HL-60/S4 (cell line): ENCODE measurements at regions not wholly inside any gene's neighbourhood (a gene's known extent, or its start where the extent isn't known, plus 50 kb on each side); places are given as distances from the start of the nearest gene placed in this dataset.

Source experiments
- in situ Hi-C: fragments of 300-500 bp; cut with MboI; formaldehyde crosslinking; loops from 2 replicates; pipeline ENCODE4 v1.14.3; 2022; ENCODE audit warnings: low sequenced_read_pairs

- in situ Hi-C loops = loop anchor here (25.0 kb wide), 2 partner anchors 1042 to 1292 kb away; partner anchors contain the start of gene NR2F2
These were observed 1035.1 kb upstream of the NR2F2 start for GRCh38 chr15:95295363-95295762.

DNA sequence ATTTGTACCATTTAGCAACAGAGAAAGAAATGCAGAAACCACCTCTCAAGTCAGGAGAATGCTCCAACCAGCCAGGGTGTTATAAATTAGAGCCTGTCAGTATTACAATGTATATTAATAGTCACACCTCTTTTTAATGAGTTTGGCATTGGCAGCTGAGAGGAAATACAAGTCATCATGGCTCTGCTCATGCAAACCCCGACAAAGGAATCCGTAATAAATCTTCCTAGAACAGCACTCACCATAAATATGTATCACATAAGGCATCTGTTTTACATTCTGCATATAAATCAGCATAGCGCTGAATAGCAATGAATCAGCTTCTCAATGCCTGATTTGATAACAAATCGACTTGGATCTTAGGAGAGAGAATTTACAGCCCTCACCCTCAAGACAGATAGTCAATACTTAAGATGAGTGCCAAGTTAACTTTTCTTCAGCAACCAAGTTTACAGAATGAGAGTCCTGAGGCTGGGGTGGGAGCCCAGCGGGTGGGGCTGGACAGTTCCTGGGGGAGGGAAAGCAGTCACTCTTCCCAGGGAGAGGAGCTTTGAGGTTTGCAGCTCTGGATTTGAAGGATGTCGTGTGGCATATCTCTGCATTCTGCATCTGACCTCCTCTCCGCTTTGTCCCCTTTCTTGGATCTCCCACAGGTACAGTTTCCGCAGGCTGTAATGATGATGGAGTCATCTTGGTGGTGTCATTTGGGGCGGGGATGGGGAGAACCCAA is 1034.4 kb upstream of the NR2F2 start:
- in situ Hi-C loops = loop anchor here (25.0 kb wide), 2 partner anchors 1041 to 1291 kb away; partner anchors contain the start of gene NR2F2

GRCh38 chr15:95296643-95297042 is 1033.9 kb upstream of the NR2F2 start:
- in situ Hi-C loops = loop anchor here (25.0 kb wide), 2 partner anchors 1041 to 1291 kb away; partner anchors contain the start of gene NR2F2

GRCh38 chr15:95298729-95299128 is 1031.8 kb upstream of the NR2F2 start:
- in situ Hi-C loops = loop anchor here (25.0 kb wide), 2 partner anchors 1039 to 1289 kb away; partner anchors contain the start of gene NR2F2

DNA sequence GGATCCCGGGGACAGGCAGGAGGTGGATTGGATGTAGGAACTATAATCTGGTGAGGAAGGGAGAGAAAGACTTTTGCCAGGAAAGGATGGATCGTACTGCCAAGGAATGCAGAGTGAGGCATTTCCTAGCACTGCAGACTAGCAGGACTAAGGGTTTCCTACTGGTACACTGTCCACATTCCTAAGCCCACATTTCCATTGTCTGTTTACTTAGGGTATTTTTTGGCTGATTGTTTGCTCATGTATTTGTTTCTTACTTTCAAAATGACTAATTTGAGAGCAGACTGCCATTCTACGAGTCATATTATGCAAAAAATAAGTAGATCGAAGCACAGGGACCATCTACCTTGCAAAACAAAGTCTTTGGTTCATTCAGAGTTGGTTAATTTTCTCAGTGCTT is 1029.5 kb upstream of the NR2F2 start:
- in situ Hi-C loops = no loop called here

GRCh38 chr15:95302206-95302605 is 1028.3 kb upstream of the NR2F2 start:
- in situ Hi-C loops = no loop called here

DNA sequence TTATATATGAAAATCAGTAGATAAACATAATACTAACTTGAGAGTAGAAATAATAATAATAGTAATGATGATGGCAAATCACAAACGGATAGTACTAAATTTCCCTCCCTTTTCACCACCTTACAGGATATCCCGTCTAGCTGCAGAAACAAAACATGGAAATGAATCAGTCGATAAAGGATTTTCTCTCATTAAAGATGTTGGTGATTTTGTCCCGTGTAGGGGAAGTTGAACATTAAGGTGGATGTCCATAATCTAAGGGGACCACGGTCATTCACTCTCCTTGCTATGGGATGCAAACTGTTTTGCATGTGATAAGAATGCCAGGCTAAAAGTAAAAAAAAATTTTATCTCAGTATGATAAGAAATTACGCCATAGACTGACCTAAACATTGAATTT is 1027.7 kb upstream of the NR2F2 start:
- in situ Hi-C loops = no loop called here

- in situ Hi-C loops = no loop called here
These were observed 1026.8 kb upstream of the NR2F2 start for GRCh38 chr15:95303713-95304112.

DNA sequence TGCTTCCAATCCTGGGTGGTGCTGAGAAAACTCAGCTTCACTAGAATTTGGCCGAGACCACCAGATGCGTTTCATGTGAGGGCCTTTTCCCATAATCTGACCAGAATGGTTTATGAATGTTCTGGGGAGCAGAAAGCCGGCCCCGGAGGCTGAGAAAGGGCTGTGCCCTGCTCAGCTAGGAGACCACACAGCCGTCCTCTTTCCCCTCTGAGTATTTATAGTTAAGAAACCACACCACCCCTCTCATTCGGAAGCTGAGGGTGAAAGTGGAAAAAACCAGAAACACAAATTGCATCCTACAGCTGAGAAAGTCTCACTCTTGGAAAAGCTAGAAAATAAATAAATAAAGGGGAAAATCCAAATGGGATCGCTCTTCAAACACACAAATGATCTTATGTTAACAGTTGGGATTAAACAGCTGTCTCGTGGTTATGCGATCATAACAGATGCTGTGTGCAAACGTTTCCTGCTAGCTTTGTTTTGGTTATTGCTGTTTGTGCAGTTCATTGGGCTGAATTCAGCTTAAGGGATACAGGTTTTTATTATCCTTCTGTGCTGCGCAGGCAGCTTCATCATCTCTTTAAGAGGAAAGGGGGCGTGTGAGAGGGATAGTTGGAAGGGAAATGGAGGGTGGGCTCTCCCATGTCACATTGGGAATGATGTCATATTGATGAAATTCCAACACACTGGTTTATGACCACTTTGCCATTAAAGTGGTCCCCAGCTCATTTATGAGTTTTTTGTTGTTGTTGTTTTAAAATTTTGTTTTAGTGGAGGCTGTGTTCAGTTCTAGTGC is 1026.2 kb upstream of the NR2F2 start:
- in situ Hi-C loops = no loop called here

- in situ Hi-C loops = no loop called here
These were observed 1025.5 kb upstream of the NR2F2 start for GRCh38 chr15:95304947-95305400.

DNA sequence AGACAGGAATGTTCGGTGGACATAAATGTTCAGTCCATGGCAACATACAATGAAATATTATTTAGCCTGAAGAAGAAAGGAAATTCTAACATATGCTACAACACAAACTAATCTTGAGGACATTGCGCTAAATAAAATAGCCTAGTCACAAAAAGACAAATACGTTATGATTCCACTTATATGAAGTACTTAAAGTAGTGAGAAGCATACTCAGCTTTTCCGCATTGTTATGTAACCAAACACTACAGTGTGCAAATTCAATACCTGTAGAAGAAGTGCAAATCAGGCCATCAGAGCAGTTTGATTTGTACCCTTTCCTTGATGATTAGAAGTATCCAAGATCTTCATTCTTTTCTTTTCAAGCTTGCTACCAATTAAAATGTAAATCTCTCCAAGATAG is 1023.4 kb upstream of the NR2F2 start:
- in situ Hi-C loops = no loop called here

DNA sequence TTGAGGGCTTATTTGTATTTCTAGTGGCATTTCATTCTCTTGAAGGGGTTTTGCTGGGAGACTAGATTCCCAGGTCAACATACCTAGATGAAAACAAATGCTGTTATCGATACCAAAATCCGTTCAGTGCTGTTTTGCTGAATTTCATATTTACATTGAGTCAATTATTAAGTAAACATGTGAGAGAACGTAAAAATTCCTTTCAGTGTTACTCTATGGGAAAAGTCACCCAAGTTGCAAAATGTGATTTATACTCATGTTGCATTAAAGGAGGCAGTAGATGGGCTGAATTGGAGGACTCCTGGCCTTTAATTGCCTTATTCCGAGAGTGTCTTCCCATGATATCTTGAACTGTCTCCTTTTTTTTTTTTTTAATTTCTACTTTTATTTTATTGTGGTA is 1011.3 kb upstream of the NR2F2 start:
- in situ Hi-C loops = no loop called here

- in situ Hi-C loops = no loop called here
These were observed 1006.7 kb upstream of the NR2F2 start for GRCh38 chr15:95323796-95324195.

GRCh38 chr15:95324656-95325055 is 1005.8 kb upstream of the NR2F2 start:
- in situ Hi-C loops = no loop called here

- in situ Hi-C loops = no loop called here
These were observed 1004.6 kb upstream of the NR2F2 start for GRCh38 chr15:95325763-95326404.

DNA sequence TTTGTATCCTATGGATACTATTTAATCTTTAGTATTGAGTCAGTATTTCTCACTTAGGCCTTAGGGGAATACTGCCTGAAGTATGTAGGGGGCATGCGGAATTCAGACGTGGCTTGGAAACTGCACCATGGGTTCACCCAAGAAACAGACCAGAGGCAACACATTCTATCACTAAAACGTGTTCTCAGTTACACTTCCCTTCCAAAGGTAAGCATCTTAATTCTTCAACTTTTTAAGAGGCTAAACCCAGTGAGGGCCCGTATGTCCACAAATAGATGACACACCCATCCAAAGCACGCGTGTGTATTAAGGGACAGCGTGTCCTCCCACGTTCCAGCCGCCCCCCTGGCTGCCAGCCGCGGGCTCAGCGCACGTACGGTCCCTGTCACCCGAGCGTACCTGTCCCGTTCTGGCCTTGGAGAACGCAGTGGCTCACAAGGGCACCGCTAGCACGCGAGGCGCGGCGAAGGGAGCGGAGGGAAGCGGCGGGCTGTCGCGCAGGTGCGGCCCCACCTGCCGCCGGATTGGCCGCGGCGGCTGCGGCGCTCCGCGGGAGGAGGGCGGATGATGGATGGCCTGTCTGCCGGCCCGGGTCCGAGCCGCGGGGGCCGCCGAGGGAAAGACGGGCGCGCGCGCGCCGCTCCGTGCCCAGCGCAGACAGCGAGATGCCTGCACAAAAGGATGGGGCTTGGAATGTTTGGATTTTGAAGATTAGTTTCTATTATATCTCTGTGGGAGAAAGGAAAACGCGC is 1003.9 kb upstream of the NR2F2 start:
- in situ Hi-C loops = no loop called here

DNA sequence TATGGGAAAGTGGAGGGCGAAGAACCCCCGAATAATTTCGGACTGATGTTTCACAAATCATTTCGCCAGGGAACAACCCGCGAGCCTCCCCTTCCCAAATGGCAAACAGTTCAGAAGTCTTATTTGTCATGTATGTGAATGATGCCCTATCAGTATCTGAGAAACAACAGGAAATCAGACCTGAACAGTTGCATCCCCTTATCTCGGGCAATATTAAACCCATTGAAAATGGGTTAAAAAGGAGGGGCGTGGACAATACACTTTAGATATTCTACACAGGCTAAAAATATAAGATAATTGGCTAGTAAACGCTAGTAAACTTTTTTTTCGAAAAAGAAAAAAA is 1003.3 kb upstream of the NR2F2 start:
- in situ Hi-C loops = no loop called here

DNA sequence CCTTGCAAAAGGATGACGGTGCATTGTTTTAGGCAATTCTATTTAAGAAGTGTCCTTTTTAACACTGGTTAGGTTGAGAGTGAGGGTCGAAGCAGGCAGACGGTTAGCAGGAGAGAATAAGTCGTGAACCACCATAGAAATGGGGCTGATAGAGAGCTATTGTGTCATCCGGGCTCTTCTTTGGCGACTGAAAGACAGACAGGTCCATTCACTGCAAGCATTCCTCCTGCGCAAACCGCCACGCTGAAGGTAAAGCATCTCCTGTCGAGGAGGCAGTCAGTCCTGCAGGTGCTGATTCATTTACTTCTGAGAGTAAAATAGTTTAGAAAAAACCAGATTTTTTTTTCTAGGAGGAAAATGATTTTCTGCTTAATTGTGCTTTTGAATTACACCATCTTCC is 1002.8 kb upstream of the NR2F2 start:
- in situ Hi-C loops = no loop called here

DNA sequence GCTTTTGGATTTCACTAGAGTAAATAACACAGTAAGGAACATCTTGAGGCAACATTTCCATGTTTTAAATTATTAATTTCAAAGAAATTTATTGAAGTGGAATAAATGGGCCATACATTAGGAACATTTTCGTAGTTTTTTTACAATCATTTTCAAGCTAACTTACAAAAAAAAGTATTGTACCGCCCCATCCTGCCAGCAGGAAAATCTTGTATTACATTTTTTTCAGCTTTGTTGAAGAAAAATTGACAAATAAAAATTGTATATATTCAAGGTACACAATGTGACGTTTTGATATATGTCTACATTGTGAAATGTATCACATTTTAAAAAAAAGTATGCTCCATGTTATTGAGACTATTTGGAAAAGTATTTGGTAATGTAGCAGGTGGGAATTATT is 1001.9 kb upstream of the NR2F2 start:
- in situ Hi-C loops = no loop called here

- in situ Hi-C loops = no loop called here
These were observed 1001.1 kb upstream of the NR2F2 start for GRCh38 chr15:95329362-95329761.

GRCh38 chr15:95341686-95342085 is 988.8 kb upstream of the NR2F2 start:
- in situ Hi-C loops = no loop called here
